ENCODE measurements at regions not wholly inside any gene's neighbourhood (a gene's known extent, or its start where the extent isn't known, plus 50 kb on each side); places are given as distances from the start of the nearest gene placed in this dataset.

GRCh38 chr4:156576946-156577345, 394.7 kb downstream of the PDGFC start:
- WGBS, 4 donors = 76 to 86% (median 78%) methylated on average over 2 of the region's 2 CpGs
- H3K36me3 ChIP-seq = no peaks in the 10 kb centered on the region
- no peak for TF ChIP-seq POLR2A (IDR thresholded peaks at IDR 0.05)
- no peak for TF ChIP-seq CTCF (IDR thresholded peaks at IDR 0.05)
- H3K9me3 ChIP-seq = no peaks in the 10 kb centered on the region
- ATAC-seq (no peak), DNase-seq (no peak)
- intact Hi-C loops (cut with DNase I) = no loop called here
- no peaks in the 10 kb centered on the region for H3K27me3 ChIP-seq
- peaks cover 0 to 2% (median 0%) of the 10 kb centered on the region in 12 donors for H3K4me1 ChIP-seq
- no peak overlapping the region for H3K4me3 ChIP-seq
- H3K27ac ChIP-seq = no peak overlapping the region

GRCh38 chr4:156575430-156576073, 396.0 kb downstream of the PDGFC start:
- Histone ChIP-seq H3K27me3 (no peaks in the 10 kb centered on the region), H3K4me1 (peaks cover 0 to 2% (median 0%) of the 10 kb centered on the region in 12 donors), H3K9me3 (no peaks in the 10 kb centered on the region), H3K27ac (no peak overlapping the region), H3K4me3 (no peak overlapping the region), H3K36me3 (no peaks in the 10 kb centered on the region)
- TF ChIP-seq POLR2A (IDR thresholded peaks at IDR 0.05) (no peak), CTCF (IDR thresholded peaks at IDR 0.05) (no peak)
- WGBS, 4 donors = 77 to 84% (median 81%) methylated on average over 6 of the region's 6 CpGs
- intact Hi-C loops (cut with DNase I) = no loop called here
- DNase-seq (no peak), ATAC-seq (no peak)

GRCh38 chr4:156571146-156571545, 400.5 kb downstream of the PDGFC start:
- H3K4me1 ChIP-seq = no peaks in the 10 kb centered on the region
- H3K4me3 ChIP-seq = no peak overlapping the region
- 44 to 56% (median 51%) methylated on average over 5 of the region's 5 CpGs for WGBS, 4 donors
- H3K27me3 ChIP-seq = no peaks in the 10 kb centered on the region
- no peak overlapping the region for H3K27ac ChIP-seq
- ATAC-seq (peak in 1 of 4 donors; percentile 14), DNase-seq (peak; percentile 13 to 34 (median 21))
- intact Hi-C loops (cut with DNase I) = no loop called here
- H3K36me3 ChIP-seq = no peaks in the 10 kb centered on the region
- no peak for TF ChIP-seq POLR2A (IDR thresholded peaks at IDR 0.05)
- no peak for TF ChIP-seq CTCF (IDR thresholded peaks at IDR 0.05)
- H3K9me3 ChIP-seq = no peaks in the 10 kb centered on the region

GRCh38 chr4:156569535-156569934, 402.1 kb downstream of the PDGFC start:
- no peaks in the 10 kb centered on the region for H3K4me1 ChIP-seq
- no peaks in the 10 kb centered on the region for H3K9me3 ChIP-seq
- intact Hi-C loops (cut with DNase I) = no loop called here
- H3K36me3 ChIP-seq = no peaks in the 10 kb centered on the region
- ATAC-seq = no peak
- 47 to 65% (median 58%) methylated on average over 2 of the region's 2 CpGs for WGBS, 4 donors
- no peak overlapping the region for H3K27ac ChIP-seq
- no peak for DNase-seq
- H3K27me3 ChIP-seq = no peaks in the 10 kb centered on the region
- no peak overlapping the region for H3K4me3 ChIP-seq
- TF ChIP-seq POLR2A (IDR thresholded peaks at IDR 0.05) = no peak
- no peak for TF ChIP-seq CTCF (IDR thresholded peaks at IDR 0.05)
